GM12872 (cell line): ENCODE measurements at regions not wholly inside any gene's neighbourhood (a gene's known extent, or its start where the extent isn't known, plus 50 kb on each side); places are given as distances from the start of the nearest gene placed in this dataset.

ENCODE experiments used
- CTCF ChIP-seq: IDR thresholded peaks from 3 replicates; pipeline ENCODE4 v1.5.1; 2011; ENCODE audit warnings: low read depth, mild to moderate bottlenecking, low read length, moderate library complexity; ENCODE audit not compliant: insufficient read depth

GRCh38 chr22:49149721-49150608 lies 677.7 kb downstream of the BRD1 start:
- no peak for TF ChIP-seq CTCF

GRCh38 chr22:49148895-49149418 lies 678.7 kb downstream of the BRD1 start:
- TF ChIP-seq CTCF, result no peak

- no peak for TF ChIP-seq CTCF
Measured at GRCh38 chr22:49147617-49148175, 680.0 kb downstream of the BRD1 start.

- no peak for TF ChIP-seq CTCF
Measured at GRCh38 chr22:49147171-49147570, 680.5 kb downstream of the BRD1 start.

GRCh38 chr22:49146511-49146910 lies 681.2 kb downstream of the BRD1 start:
- TF ChIP-seq CTCF, result no peak

GRCh38 chr22:49143812-49144211 lies 683.9 kb downstream of the BRD1 start:
- no peak for TF ChIP-seq CTCF

GRCh38 chr22:49142891-49143290 lies 684.8 kb downstream of the BRD1 start:
- no peak for TF ChIP-seq CTCF
